Karpas-422 (cell line): ENCODE measurements at regions not wholly inside any gene's neighbourhood (a gene's known extent, or its start where the extent isn't known, plus 50 kb on each side); places are given as distances from the start of the nearest gene placed in this dataset.

Experiments
- DNase-seq: peaks from one replicate; pipeline ENCODE4 v3.0.0-alpha.2; 2015
- H2AFZ ChIP-seq: fragments of 200-600 bp; sonication (generic); 2 replicates; pipeline ENCODE4 v1.6.1; 2014; ENCODE audit warnings: antibody characterized with exemption, low read length, mixed read lengths
- H3K27ac ChIP-seq: fragments of 200-600 bp; sonication (generic); 2 replicates; pipeline ENCODE4 v1.5.1; 2014; ENCODE audit warnings: mild to moderate bottlenecking, low read length, moderate library complexity
- H3K27me3 ChIP-seq: fragments of 200-600 bp; sonication (generic); 2 replicates; pipeline ENCODE4 v1.6.1; 2014; ENCODE audit warnings: low read length, mixed read lengths
- H3K36me3 ChIP-seq: fragments of 200-600 bp; sonication (generic); 2 replicates; pipeline ENCODE4 v1.6.1; 2014; ENCODE audit warnings: low read length, mixed read lengths; ENCODE audit not compliant: insufficient read depth
- H3K4me1 ChIP-seq: fragments of 200-600 bp; sonication (generic); 2 replicates; pipeline ENCODE4 v1.6.1; 2014; ENCODE audit warnings: mild to moderate bottlenecking, low read length, mixed read lengths
- H3K4me2 ChIP-seq: fragments of 200-600 bp; sonication (generic); 2 replicates; pipeline ENCODE4 v1.6.1; 2014; ENCODE audit warnings: low read length, low read depth, mild to moderate bottlenecking; ENCODE audit not compliant: poor library complexity, severe bottlenecking
- H3K4me3 ChIP-seq: fragments of 200-600 bp; sonication (generic); 2 replicates; pipeline ENCODE4 v1.5.1; 2014; ENCODE audit warnings: mild to moderate bottlenecking, antibody characterized with exemption, low read length, mixed read lengths
- H3K79me2 ChIP-seq: fragments of 200-600 bp; sonication (generic); 2 replicates; pipeline ENCODE4 v1.6.1; 2014; ENCODE audit warnings: mild to moderate bottlenecking, low read length, mixed read lengths
- H3K9ac ChIP-seq: fragments of 200-600 bp; sonication (generic); 2 replicates; pipeline ENCODE4 v1.6.0; 2014; ENCODE audit warnings: low read length
- H3K9me2 ChIP-seq: fragments of 200-600 bp; sonication (generic), shearing (Covaris generic); replicated peaks from 2 replicates; pipeline ENCODE4 v1.6.0; 2014; ENCODE audit warnings: mild to moderate bottlenecking, low read length, moderate library complexity; ENCODE audit not compliant: insufficient read depth
- H3K9me3 ChIP-seq: fragments of 300-700, 200-600 bp; sonication (generic); 2 replicates; pipeline ENCODE4 v1.6.1; 2014; ENCODE audit warnings: low read length, mixed read lengths
- H4K20me1 ChIP-seq: fragments of 200-600 bp; sonication (generic); 2 replicates; pipeline ENCODE4 v1.6.1; 2014; ENCODE audit warnings: mild to moderate bottlenecking, antibody characterized with exemption, low read length, low read depth; ENCODE audit not compliant: insufficient read depth

DNA sequence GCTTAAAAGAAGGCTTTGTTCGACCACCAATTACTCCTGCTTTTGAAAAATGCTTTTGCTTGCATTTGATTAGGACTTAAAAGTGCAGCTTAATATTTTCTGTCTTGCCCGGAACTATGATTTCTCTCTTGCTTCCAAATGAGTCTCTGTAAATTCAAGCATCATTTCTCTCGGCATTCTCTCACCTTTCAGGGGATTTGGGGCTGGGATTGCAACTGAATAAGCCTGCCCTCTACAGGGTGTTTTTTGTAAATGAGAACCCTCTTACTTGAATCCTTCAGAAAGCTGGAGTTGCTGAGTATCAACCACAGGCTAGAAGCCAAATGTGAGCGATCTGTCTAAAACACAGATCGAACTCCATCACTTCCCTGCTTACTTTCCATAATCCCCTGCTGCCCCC is 234.6 kb downstream of the TMEM114 start:
- Histone ChIP-seq H3K4me2 (no peak overlapping the region), H2AFZ (no peak overlapping the region), H3K27me3 (no peaks in the 10 kb centered on the region), H3K36me3 (no peaks in the 10 kb centered on the region), H3K4me1 (no peaks in the 10 kb centered on the region), H3K9me2 (no peaks in the 10 kb centered on the region), H3K4me3 (no peak overlapping the region), H4K20me1 (no peaks in the 10 kb centered on the region), H3K9me3 (no peaks in the 10 kb centered on the region), H3K27ac (no peak overlapping the region), H3K79me2 (no peaks in the 10 kb centered on the region), H3K9ac (no peak overlapping the region)
- DNase-seq: peak; percentile 48

DNA sequence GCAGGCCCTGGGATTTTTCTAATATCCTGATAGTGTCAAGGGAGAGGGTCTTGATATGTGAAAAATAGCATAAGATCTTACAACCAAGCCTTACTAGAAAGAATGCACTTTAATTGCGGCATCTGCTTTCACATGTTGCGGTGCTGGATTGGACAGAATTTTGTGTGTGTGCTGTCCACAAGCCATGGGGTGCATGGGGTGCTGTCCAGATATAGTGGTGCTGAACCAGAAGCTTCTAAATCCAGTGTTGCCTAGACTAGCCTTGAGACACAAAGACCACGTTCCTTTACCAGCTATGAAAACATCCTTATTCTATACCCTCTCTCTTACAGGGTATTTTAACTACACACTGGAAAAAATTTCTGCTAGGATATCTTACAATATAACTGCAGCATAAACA is 244.0 kb downstream of the TMEM114 start:
- no peak overlapping the region for H2AFZ ChIP-seq

DNA sequence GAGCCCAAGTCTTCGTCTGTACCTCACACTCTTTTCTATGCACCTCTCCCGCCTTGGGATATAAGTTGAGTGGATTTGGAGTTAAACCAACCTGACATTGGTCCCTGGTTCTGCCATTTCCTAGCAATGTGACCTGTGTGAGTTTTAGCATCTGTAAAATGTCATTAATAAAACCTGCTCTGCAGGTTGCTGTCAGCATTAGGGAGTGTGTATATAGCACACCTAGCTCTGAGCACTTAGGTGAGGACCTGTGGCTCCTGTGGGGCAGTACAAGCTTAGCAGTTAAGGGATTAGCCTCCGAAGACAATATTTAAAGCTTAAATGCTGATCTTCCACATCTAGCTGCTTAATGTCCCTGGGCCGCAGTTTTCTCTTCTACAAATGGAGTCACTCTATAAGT is 248.0 kb downstream of the TMEM114 start:
- Histone ChIP-seq H3K9me3 (peaks cover 5% of the 10 kb centered on the region; the same call in 1 of the 2 replicates), H4K20me1 (no peaks in the 10 kb centered on the region), H2AFZ (no peak overlapping the region), H3K79me2 (no peaks in the 10 kb centered on the region), H3K27me3 (no peaks in the 10 kb centered on the region), H3K36me3 (no peaks in the 10 kb centered on the region), H3K9me2 (no peaks in the 10 kb centered on the region), H3K9ac (no peak overlapping the region), H3K27ac (no peak overlapping the region), H3K4me1 (no peaks in the 10 kb centered on the region), H3K4me3 (no peak overlapping the region), H3K4me2 (no peak overlapping the region)
- no peak for DNase-seq

More for the DNA sequence above, 244.0 kb downstream of the TMEM114 start:
- H3K27me3 ChIP-seq: no peaks in the 10 kb centered on the region
- DNase-seq: peak; percentile 43
- no peak overlapping the region for H3K27ac ChIP-seq
- H3K36me3 ChIP-seq: no peaks in the 10 kb centered on the region
- H4K20me1 ChIP-seq: no peaks in the 10 kb centered on the region
- no peak overlapping the region for H3K9ac ChIP-seq
- H3K79me2 ChIP-seq: no peaks in the 10 kb centered on the region
- no peaks in the 10 kb centered on the region for H3K9me2 ChIP-seq
- no peaks in the 10 kb centered on the region for H3K4me1 ChIP-seq
- no peak overlapping the region for H3K4me2 ChIP-seq
- no peaks in the 10 kb centered on the region for H3K9me3 ChIP-seq
- no peak overlapping the region for H3K4me3 ChIP-seq

DNA sequence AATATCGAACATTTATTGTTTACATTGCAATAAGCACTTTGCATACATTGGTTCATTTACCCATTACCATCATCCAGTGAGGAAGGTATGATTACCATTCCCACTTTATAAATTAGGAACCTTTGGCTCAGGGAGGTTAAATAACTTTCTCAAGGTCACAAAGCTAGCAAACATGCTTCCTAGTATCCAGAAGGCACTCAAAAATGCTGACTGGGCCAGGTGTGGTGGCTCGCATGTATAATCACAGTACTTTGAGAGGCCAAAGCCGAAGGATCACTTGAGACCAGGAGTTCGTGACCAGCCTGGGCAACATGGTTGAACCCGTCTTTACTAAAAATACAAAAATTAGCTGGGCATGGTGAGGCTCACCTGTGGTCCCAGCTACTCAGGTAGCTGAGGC is 259.6 kb downstream of the TMEM114 start:
- H3K4me2 ChIP-seq: no peak overlapping the region
- H3K9me2 ChIP-seq: no peaks in the 10 kb centered on the region
- no peak overlapping the region for H3K4me3 ChIP-seq
- no peaks in the 10 kb centered on the region for H4K20me1 ChIP-seq
- H3K27me3 ChIP-seq: no peaks in the 10 kb centered on the region
- no peaks in the 10 kb centered on the region for H3K4me1 ChIP-seq
- no peak overlapping the region for H2AFZ ChIP-seq
- H3K9ac ChIP-seq: no peak overlapping the region
- H3K36me3 ChIP-seq: no peaks in the 10 kb centered on the region
- DNase-seq: no peak
- peaks cover 3% of the 10 kb centered on the region; the same call in 1 of the 2 replicates for H3K9me3 ChIP-seq
- no peaks in the 10 kb centered on the region for H3K79me2 ChIP-seq
- H3K27ac ChIP-seq: no peak overlapping the region

DNA sequence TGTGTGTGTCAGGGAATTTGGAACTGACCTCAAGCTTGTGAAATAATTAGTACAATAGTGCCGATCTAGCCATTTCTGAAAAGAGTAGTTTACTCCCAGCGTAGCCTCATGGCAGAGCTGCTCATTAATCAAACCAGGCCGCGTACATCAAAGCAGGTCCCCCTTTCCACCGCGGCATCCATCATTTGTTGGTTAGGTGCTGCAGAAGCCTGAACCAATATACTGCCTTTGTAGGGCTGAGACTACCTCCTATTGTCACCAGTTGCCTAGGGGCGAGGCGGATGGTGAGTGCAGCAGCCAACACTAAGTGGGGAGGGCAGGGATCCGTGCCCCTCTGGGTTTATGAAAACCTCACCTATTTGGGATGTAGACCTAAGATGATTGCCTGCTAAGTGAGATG is 264.1 kb downstream of the TMEM114 start:
- DNase-seq: no peak
- Histone ChIP-seq H3K4me3 (no peak overlapping the region), H3K9me2 (no peaks in the 10 kb centered on the region), H3K9me3 (peaks cover 3% of the 10 kb centered on the region; the same call in 1 of the 2 replicates), H4K20me1 (no peaks in the 10 kb centered on the region), H3K79me2 (no peaks in the 10 kb centered on the region), H2AFZ (no peak overlapping the region), H3K27ac (no peak overlapping the region), H3K9ac (no peak overlapping the region), H3K4me1 (no peaks in the 10 kb centered on the region), H3K27me3 (no peaks in the 10 kb centered on the region), H3K4me2 (no peak overlapping the region), H3K36me3 (no peaks in the 10 kb centered on the region)

DNA sequence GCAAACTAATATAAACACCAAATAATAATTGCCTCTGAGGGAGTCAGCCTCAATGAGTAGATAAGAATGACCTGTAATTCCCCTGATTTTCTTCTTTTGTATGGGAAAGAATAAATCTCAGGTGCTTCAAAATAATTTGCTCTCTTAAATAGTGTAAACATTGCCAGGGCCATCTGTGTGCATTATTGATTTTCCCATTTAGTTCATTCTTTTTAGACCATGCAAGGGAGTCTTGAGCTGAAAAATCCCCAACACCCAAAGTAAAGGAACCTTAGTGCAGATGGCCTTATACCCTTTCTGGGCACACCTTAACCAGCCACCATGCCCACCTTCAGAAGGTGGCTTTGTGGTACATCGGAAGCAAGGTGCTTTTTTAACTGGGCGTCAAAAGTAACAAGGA is 267.2 kb downstream of the TMEM114 start:
- Histone ChIP-seq H3K4me2 (no peak overlapping the region), H3K4me1 (no peaks in the 10 kb centered on the region), H3K27ac (no peak overlapping the region), H3K79me2 (no peaks in the 10 kb centered on the region), H2AFZ (no peak overlapping the region), H3K9me2 (no peaks in the 10 kb centered on the region), H3K9me3 (no peaks in the 10 kb centered on the region; the same call in 1 of the 2 replicates), H3K4me3 (no peak overlapping the region), H3K27me3 (no peaks in the 10 kb centered on the region), H4K20me1 (no peaks in the 10 kb centered on the region), H3K36me3 (no peaks in the 10 kb centered on the region), H3K9ac (no peak overlapping the region)
- no peak for DNase-seq

DNA sequence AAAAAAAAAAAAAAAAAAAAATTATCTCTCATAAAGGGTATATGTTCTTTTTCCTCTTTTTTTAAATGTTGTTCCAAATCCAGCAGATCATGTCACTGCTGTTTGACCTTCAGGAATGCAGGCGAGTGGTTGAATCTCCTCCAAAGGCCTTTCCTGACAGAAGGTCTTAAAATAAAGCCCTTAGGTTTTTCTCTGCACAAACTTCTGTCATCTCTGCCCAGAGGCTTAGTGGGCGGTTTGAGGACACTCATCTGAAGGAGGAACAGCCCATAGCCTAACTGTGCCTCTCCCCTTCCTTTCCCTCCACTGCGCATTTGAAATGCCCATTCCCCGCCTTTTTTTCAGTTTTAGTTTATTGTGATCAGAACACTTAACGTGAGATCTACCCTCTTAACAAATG is 270.2 kb downstream of the TMEM114 start:
- Histone ChIP-seq H3K4me2 (no peak overlapping the region), H3K4me3 (no peak overlapping the region), H3K36me3 (no peaks in the 10 kb centered on the region), H2AFZ (no peak overlapping the region), H3K9me2 (no peaks in the 10 kb centered on the region), H3K4me1 (no peaks in the 10 kb centered on the region), H3K79me2 (no peaks in the 10 kb centered on the region), H4K20me1 (no peaks in the 10 kb centered on the region), H3K9ac (no peak overlapping the region), H3K27ac (no peak overlapping the region), H3K27me3 (no peaks in the 10 kb centered on the region), H3K9me3 (no peaks in the 10 kb centered on the region; the same call in 1 of the 2 replicates)
- DNase-seq: no peak

DNA sequence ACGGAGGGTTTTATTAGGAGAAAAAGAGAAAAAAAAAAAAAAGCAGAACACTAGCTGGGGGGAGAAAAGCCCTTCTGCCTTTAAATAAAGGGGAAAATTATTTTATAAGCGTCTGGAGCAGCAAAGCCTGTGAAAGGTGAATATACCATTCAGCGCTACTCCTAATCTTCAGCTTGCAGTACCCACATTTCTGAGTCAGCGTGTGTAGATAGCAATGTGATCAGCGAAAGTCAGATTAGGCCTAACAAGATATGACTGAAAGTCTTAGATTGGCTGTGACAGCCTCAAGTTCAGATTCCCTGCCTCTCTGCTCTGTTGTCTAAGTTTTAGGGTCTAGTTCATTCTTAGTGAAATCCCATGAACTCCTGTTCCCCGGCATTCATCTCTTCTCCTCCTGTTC is 279.5 kb downstream of the TMEM114 start:
- H3K27me3 ChIP-seq: no peaks in the 10 kb centered on the region
- H3K4me1 ChIP-seq: no peaks in the 10 kb centered on the region
- H3K4me3 ChIP-seq: no peak overlapping the region
- DNase-seq: no peak
- no peaks in the 10 kb centered on the region for H3K79me2 ChIP-seq
- H3K9me2 ChIP-seq: no peaks in the 10 kb centered on the region
- H3K9me3 ChIP-seq: 0 out of 2 replicates have a peak, but pooled peaks cover 3% of the 10 kb centered on the region
- H2AFZ ChIP-seq: no peak overlapping the region
- no peak overlapping the region for H3K9ac ChIP-seq
- no peaks in the 10 kb centered on the region for H4K20me1 ChIP-seq
- no peak overlapping the region for H3K27ac ChIP-seq
- H3K4me2 ChIP-seq: no peak overlapping the region
- H3K36me3 ChIP-seq: no peaks in the 10 kb centered on the region

DNA sequence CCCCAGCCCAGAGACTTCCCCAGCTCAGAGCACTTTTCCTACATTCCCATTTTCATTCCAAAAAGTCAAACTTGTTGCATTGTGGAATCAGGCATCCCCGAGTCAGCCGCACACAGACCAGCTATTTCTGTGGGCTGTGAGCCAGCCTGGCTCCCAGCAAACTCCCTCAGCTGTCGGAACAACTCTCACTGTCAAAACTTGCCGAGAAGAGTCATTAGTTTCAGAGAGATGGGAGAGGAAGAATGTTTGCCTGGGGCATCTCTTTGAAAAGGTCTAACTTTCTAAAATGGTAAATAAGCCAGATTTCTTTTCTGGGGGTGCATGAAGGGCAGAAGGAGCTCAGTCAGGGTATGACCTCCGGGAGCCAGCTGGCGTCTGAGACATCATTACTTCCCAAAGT is 280.0 kb downstream of the TMEM114 start:
- Histone ChIP-seq H3K27ac (no peak overlapping the region), H3K9me3 (0 out of 2 replicates have a peak, but pooled peaks cover 3% of the 10 kb centered on the region), H3K27me3 (no peaks in the 10 kb centered on the region), H3K36me3 (no peaks in the 10 kb centered on the region), H4K20me1 (no peaks in the 10 kb centered on the region), H3K9ac (no peak overlapping the region), H3K4me1 (no peaks in the 10 kb centered on the region), H3K4me3 (no peak overlapping the region), H2AFZ (no peak overlapping the region), H3K79me2 (no peaks in the 10 kb centered on the region), H3K4me2 (no peak overlapping the region), H3K9me2 (no peaks in the 10 kb centered on the region)
- no peak for DNase-seq
